Activated CD4-positive, alpha-beta T cell treated with anti-CD3 and anti-CD28 coated beads for 36 hours (primary cell): ENCODE measurements at regions not wholly inside any gene's neighbourhood (a gene's known extent, or its start where the extent isn't known, plus 50 kb on each side); places are given as distances from the start of the nearest gene placed in this dataset.

Experiments
- ATAC-seq: fragments of 200-7000 bp; cut with Tn5 transposase; one replicate; pipeline ENCODE4 v1.10.0; 2021; ENCODE audit warnings: mild to moderate bottlenecking, moderate library complexity
- CTCF ChIA-PET: fragments of 350-600 bp; sonication (Branson Sonifier 250); formaldehyde crosslinking; loops from one replicate; lab custom pipeline; 2021; ENCODE audit warnings: antibody characterized with exemption; lab: Charles Lee
- POLR2A ChIA-PET: fragments of 350-600 bp; sonication (Branson Sonifier 250); formaldehyde crosslinking; loops from one replicate; lab custom pipeline; 2021; ENCODE audit warnings: antibody characterized with exemption, inconsistent platforms; lab: Charles Lee
- DNase-seq: peaks from one replicate; pipeline ENCODE4 v3.0.0-alpha.2; 2020
- H3K27ac Mint-ChIP-seq: one replicate; pipeline ENCODE4 v1.8.0; 2021; ENCODE audit warnings: mixed read lengths
- H3K27me3 Mint-ChIP-seq: one replicate; pipeline ENCODE4 v1.8.0; 2021; ENCODE audit warnings: mixed read lengths
- H3K36me3 Mint-ChIP-seq: one replicate; pipeline ENCODE4 v1.8.0; 2021; ENCODE audit warnings: low read depth, mixed read lengths
- H3K4me1 Mint-ChIP-seq: one replicate; pipeline ENCODE4 v1.8.0; 2021; ENCODE audit warnings: mixed read lengths
- H3K4me3 Mint-ChIP-seq: one replicate; pipeline ENCODE4 v1.8.0; 2021; ENCODE audit warnings: mild to moderate bottlenecking, moderate library complexity, mixed read lengths
- H3K9me3 Mint-ChIP-seq: one replicate; pipeline ENCODE4 v1.8.0; 2021; ENCODE audit warnings: low read depth, mixed read lengths
- intact Hi-C, 2 experiments: fragments of 100-400 bp; cut with DNase I in 1 of 2; cut with micrococcal nuclease in 1 of 2; formaldehyde crosslinking; loops; one replicate each; pipeline versions ENCODE4 v1.14.2 to v1.15.1; 2022 to 2024; cut with DNase I, micrococcal nuclease

GRCh38 chrX:4935846-4936245 lies 1222.4 kb upstream of the PRKX start:
- no peaks in the 10 kb centered on the region for H3K27me3 Mint-ChIP-seq
- intact Hi-C loops: no loop called here
- CTCF ChIA-PET: no interaction called here
- POLR2A ChIA-PET: no interaction called here
- H3K4me1 Mint-ChIP-seq: no peaks in the 10 kb centered on the region
- no peaks in the 10 kb centered on the region for H3K9me3 Mint-ChIP-seq
- H3K27ac Mint-ChIP-seq: no peak overlapping the region
- H3K36me3 Mint-ChIP-seq: no peaks in the 10 kb centered on the region
- DNase-seq (no peak), ATAC-seq (no peak)
- H3K4me3 Mint-ChIP-seq: no peak overlapping the region

DNA sequence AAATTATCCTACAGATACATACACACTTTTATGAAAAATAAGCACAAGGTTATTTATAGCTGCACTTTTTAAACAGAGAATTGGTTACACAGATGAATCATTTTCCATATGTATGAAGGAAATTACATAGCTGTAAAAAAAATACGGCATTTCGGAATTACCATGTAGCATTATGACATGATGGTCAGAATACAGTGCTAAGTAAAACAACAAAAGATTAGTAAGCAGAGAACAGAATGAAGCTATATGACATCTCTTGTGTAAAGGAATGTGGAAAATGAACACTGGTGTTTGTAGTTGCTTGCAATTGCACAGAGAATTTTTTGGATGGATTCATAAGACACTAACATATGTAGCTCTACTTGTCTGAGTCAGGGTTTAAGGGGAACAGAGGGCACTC lies 1222.0 kb upstream of the PRKX start:
- POLR2A ChIA-PET: no interaction called here
- no peaks in the 10 kb centered on the region for H3K4me1 Mint-ChIP-seq
- no peaks in the 10 kb centered on the region for H3K36me3 Mint-ChIP-seq
- ATAC-seq: no peak
- H3K27ac Mint-ChIP-seq: no peak overlapping the region
- CTCF ChIA-PET: no interaction called here
- H3K27me3 Mint-ChIP-seq: no peaks in the 10 kb centered on the region
- DNase-seq: no peak
- H3K9me3 Mint-ChIP-seq: no peaks in the 10 kb centered on the region
- no peak overlapping the region for H3K4me3 Mint-ChIP-seq
- intact Hi-C loops: no loop called here

DNA sequence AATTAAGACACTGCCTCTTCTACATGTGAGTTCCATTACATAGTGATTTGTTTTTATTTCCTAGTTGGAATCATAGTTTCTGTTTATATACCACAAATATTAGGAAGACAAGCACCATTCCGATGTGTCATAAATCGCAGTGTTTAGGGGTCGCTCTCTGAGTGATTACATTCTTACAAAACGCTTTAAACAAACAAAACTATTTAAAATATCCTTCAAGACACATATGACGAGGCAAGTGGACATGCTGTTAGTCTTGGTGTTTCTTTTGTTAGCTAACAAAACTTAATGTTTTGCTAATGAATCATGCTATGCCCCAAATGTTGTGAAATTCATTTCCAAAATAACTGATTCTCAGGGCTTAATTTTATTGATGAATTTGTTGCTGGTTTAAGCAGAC lies 1219.3 kb upstream of the PRKX start:
- ChIA-PET CTCF (no interaction called here), POLR2A (no interaction called here)
- no peak for DNase-seq
- H3K9me3 Mint-ChIP-seq: no peaks in the 10 kb centered on the region
- intact Hi-C loops: no loop called here
- H3K27ac Mint-ChIP-seq: no peak overlapping the region
- H3K36me3 Mint-ChIP-seq: no peaks in the 10 kb centered on the region
- H3K27me3 Mint-ChIP-seq: no peaks in the 10 kb centered on the region
- no peak for ATAC-seq
- H3K4me1 Mint-ChIP-seq: no peaks in the 10 kb centered on the region
- no peak overlapping the region for H3K4me3 Mint-ChIP-seq

DNA sequence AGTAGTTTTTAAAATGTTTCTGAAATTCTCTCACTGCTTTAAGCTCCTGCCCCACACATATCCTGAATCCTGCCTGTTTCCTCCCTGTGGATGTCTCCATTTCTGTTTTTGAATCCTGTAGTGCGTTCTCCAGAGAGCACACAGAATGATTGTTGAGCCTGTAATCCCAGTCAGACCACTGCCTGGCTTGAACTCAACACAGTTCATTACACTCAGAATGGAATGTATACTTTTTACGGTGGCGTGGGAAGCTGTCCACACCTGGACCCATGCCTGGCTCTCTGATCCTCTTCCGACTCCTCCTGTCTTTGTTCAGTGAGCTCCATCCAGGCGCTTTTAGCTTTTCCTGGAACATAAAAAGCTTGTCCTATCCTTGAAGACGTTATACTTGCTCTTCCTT lies 1217.0 kb upstream of the PRKX start:
- intact Hi-C loops: no loop called here
- no peak for DNase-seq
- no peaks in the 10 kb centered on the region for H3K4me1 Mint-ChIP-seq
- CTCF ChIA-PET: no interaction called here
- H3K27ac Mint-ChIP-seq: no peak overlapping the region
- ATAC-seq: no peak
- H3K36me3 Mint-ChIP-seq: no peaks in the 10 kb centered on the region
- no peak overlapping the region for H3K4me3 Mint-ChIP-seq
- H3K27me3 Mint-ChIP-seq: no peaks in the 10 kb centered on the region
- POLR2A ChIA-PET: no interaction called here
- no peaks in the 10 kb centered on the region for H3K9me3 Mint-ChIP-seq

GRCh38 chrX:4925911-4926310 lies 1212.5 kb upstream of the PRKX start:
- Mint-ChIP-seq H3K27ac (no peak overlapping the region), H3K4me1 (no peaks in the 10 kb centered on the region), H3K36me3 (no peaks in the 10 kb centered on the region), H3K4me3 (no peak overlapping the region), H3K27me3 (no peaks in the 10 kb centered on the region), H3K9me3 (no peaks in the 10 kb centered on the region)
- POLR2A ChIA-PET: no interaction called here
- no peak for ATAC-seq
- intact Hi-C loops: no loop called here
- CTCF ChIA-PET: no interaction called here
- DNase-seq: no peak

DNA sequence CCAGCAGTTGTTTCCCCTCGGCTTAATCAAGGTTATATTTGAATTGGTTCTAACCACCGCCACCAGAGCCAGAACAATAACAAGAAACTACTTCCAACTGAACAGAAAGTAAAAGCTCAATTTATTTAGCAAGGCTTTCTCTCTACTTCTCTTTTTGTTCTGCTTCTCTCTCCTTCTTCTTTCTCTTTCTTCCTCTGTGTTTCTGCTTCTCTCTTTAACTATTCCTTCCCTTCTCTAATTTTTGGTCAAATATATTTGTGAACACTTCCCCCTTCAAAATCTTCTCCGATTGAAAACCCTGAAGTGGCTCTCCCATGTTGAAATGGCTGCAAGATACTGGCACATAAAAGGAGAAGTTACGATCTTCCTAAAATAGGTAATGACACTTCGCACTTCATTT lies 1195.9 kb upstream of the PRKX start:
- POLR2A ChIA-PET: no interaction called here
- ATAC-seq (no peak), DNase-seq (no peak)
- H3K9me3 Mint-ChIP-seq: peaks cover 1% of the 10 kb centered on the region
- H3K36me3 Mint-ChIP-seq: no peaks in the 10 kb centered on the region
- H3K27ac Mint-ChIP-seq: no peak overlapping the region
- CTCF ChIA-PET: no interaction called here
- intact Hi-C loops: no loop called here
- H3K4me3 Mint-ChIP-seq: no peak overlapping the region
- no peaks in the 10 kb centered on the region for H3K27me3 Mint-ChIP-seq
- no peaks in the 10 kb centered on the region for H3K4me1 Mint-ChIP-seq

- CTCF ChIA-PET: no interaction called here
Observed at GRCh38 chrX:4905576-4905975, 1192.1 kb upstream of the PRKX start.

GRCh38 chrX:4881277-4881676 lies 1167.8 kb upstream of the PRKX start:
- intact Hi-C loops: no loop called here
- ChIA-PET POLR2A (no interaction called here), CTCF (no interaction called here)
- Mint-ChIP-seq H3K9me3 (no peaks in the 10 kb centered on the region), H3K4me3 (no peak overlapping the region), H3K4me1 (no peaks in the 10 kb centered on the region), H3K27ac (no peak overlapping the region), H3K27me3 (no peaks in the 10 kb centered on the region), H3K36me3 (no peaks in the 10 kb centered on the region)
- no peak for ATAC-seq
- DNase-seq: no peak

More at GRCh38 chrX:4905576-4905975, 1192.1 kb upstream of the PRKX start:
- no peaks in the 10 kb centered on the region for H3K36me3 Mint-ChIP-seq
- no peak for DNase-seq
- H3K4me3 Mint-ChIP-seq: no peak overlapping the region
- H3K9me3 Mint-ChIP-seq: peaks cover 1% of the 10 kb centered on the region
- H3K27me3 Mint-ChIP-seq: no peaks in the 10 kb centered on the region
- no peak for ATAC-seq
- intact Hi-C loops: no loop called here
- POLR2A ChIA-PET: no interaction called here
- no peaks in the 10 kb centered on the region for H3K4me1 Mint-ChIP-seq
- no peak overlapping the region for H3K27ac Mint-ChIP-seq

GRCh38 chrX:4878640-4879039 lies 1165.2 kb upstream of the PRKX start:
- H3K4me1 Mint-ChIP-seq: no peaks in the 10 kb centered on the region
- ATAC-seq (no peak), DNase-seq (no peak)
- no peaks in the 10 kb centered on the region for H3K9me3 Mint-ChIP-seq
- no peaks in the 10 kb centered on the region for H3K36me3 Mint-ChIP-seq
- H3K27me3 Mint-ChIP-seq: no peaks in the 10 kb centered on the region
- no peak overlapping the region for H3K4me3 Mint-ChIP-seq
- intact Hi-C loops: no loop called here
- ChIA-PET CTCF (no interaction called here), POLR2A (no interaction called here)
- H3K27ac Mint-ChIP-seq: no peak overlapping the region

GRCh38 chrX:4876268-4876667 lies 1162.8 kb upstream of the PRKX start:
- intact Hi-C loops: no loop called here
- Mint-ChIP-seq H3K27me3 (no peaks in the 10 kb centered on the region), H3K36me3 (no peaks in the 10 kb centered on the region), H3K9me3 (no peaks in the 10 kb centered on the region), H3K27ac (no peak overlapping the region), H3K4me1 (no peaks in the 10 kb centered on the region), H3K4me3 (no peak overlapping the region)
- no peak for DNase-seq
- no peak for ATAC-seq
- ChIA-PET CTCF (no interaction called here), POLR2A (no interaction called here)

DNA sequence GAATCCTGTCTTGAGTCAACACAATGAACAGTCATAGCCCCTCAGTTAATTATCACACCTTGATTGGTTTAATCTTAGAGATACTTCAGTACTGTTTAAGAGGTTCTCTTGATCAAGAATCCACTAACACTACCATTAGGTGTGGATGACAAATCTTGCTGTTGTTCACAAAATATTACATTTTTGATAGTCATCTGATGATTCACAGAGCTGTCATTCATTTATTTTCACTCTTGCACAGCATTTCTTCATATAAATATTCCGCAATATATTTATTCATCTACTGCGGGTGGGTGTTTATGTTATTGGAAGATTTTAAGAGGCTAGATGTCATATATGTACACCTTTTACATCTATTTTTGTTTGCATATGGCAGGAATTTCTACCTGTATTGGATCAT lies 1138.1 kb upstream of the PRKX start:
- H3K4me1 Mint-ChIP-seq: no peaks in the 10 kb centered on the region
- H3K27ac Mint-ChIP-seq: no peak overlapping the region
- intact Hi-C loops: no loop called here
- no peaks in the 10 kb centered on the region for H3K36me3 Mint-ChIP-seq
- ATAC-seq (no peak), DNase-seq (no peak)
- H3K27me3 Mint-ChIP-seq: no peaks in the 10 kb centered on the region
- peaks cover 1% of the 10 kb centered on the region for H3K9me3 Mint-ChIP-seq
- POLR2A ChIA-PET: no interaction called here
- H3K4me3 Mint-ChIP-seq: no peak overlapping the region
- CTCF ChIA-PET: no interaction called here

- DNase-seq: no peak
- no peaks in the 10 kb centered on the region for H3K27me3 Mint-ChIP-seq
- ChIA-PET CTCF (interaction anchor here (0.7 kb wide), 1 partner anchor 1826 kb away, joined by 3 read pairs; no protein-coding TSS in a partner anchor), POLR2A (no interaction called here)
- H3K27ac Mint-ChIP-seq: no peak overlapping the region
- intact Hi-C loops: no loop called here
- H3K36me3 Mint-ChIP-seq: no peaks in the 10 kb centered on the region
- H3K4me3 Mint-ChIP-seq: no peak overlapping the region
- no peak for ATAC-seq
- H3K9me3 Mint-ChIP-seq: peaks cover 1% of the 10 kb centered on the region
- no peaks in the 10 kb centered on the region for H3K4me1 Mint-ChIP-seq
Observed at GRCh38 chrX:4850312-4850711, 1136.9 kb upstream of the PRKX start.

DNA sequence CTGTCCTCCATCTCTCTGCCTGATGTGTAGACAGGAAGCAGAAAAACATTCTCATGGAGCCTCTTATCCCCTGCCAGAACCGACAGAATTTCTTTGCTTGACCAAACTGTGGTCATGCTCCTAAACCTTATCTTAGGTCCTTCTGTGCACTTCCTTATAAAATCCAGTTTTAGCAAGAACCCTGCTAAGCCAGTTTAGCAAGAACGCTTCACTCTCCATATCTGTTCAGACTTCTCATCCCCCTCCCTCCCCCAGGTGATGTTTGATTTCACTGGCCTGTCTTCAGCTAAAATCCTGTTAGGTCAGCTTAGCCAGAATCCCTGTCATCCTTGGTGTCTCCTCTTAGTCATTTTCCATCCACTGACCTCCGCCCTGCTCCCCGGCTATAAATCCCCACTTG lies 1130.9 kb upstream of the PRKX start:
- intact Hi-C loops: no loop called here
- Mint-ChIP-seq H3K27ac (no peak overlapping the region), H3K9me3 (peaks cover 8% of the 10 kb centered on the region), H3K4me3 (no peak overlapping the region), H3K36me3 (no peaks in the 10 kb centered on the region), H3K4me1 (no peaks in the 10 kb centered on the region), H3K27me3 (no peaks in the 10 kb centered on the region)
- ChIA-PET POLR2A (no interaction called here), CTCF (no interaction called here)
- no peak for ATAC-seq
- DNase-seq: no peak
